HEK293T (cell line): ENCODE measurements at regions not wholly inside any gene's neighbourhood (a gene's known extent, or its start where the extent isn't known, plus 50 kb on each side); places are given as distances from the start of the nearest gene placed in this dataset.

ENCODE experiments used
- FOXM1 ChIP-seq: fragments of 450-650 bp; IDR thresholded peaks from 2 replicates; pipeline ENCODE4 v1.6.1; 2017; ENCODE audit warnings: mild to moderate bottlenecking, borderline replicate concordance
- L3MBTL2 ChIP-seq: fragments of 450-650 bp; conservative IDR thresholded peaks from 2 replicates; pipeline ENCODE4 v1.6.1; 2016; ENCODE audit warnings: mild to moderate bottlenecking

DNA sequence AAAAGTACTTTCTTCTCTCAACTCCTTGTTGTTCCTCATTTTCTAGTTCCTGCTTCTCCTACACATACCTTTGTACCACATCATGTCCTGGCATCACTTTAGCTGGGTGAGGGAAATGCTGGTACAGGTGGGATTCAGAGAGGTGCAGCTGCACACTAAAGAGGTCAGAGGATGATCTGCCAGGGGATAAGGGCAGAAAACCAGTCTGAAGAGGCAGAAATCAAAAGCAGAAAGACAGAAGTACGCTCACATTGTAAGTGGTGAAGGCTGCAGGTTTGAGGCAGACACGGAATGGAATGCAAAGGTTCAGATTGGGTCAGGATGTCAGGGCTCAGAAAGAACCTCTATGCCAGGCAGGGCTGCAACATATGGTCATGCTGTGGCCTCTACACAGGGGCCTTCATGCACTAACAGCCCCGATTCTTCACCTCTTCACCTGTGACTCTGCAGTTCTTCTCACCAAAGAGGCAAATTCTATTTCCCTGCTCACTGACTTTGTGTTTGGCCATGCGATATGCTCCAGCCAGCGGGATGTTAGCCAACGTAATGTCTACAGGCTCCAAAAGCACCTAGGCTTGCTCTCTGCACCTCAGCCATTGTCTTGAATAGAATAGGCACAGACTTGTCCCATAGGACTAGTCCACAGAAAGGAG, 373.7 kb downstream of the NXPE2 start:
- no peak for TF ChIP-seq FOXM1
- no peak for TF ChIP-seq L3MBTL2
